ENCODE measurements at regions not wholly inside any gene's neighbourhood (a gene's known extent, or its start where the extent isn't known, plus 50 kb on each side); places are given as distances from the start of the nearest gene placed in this dataset.

DNA sequence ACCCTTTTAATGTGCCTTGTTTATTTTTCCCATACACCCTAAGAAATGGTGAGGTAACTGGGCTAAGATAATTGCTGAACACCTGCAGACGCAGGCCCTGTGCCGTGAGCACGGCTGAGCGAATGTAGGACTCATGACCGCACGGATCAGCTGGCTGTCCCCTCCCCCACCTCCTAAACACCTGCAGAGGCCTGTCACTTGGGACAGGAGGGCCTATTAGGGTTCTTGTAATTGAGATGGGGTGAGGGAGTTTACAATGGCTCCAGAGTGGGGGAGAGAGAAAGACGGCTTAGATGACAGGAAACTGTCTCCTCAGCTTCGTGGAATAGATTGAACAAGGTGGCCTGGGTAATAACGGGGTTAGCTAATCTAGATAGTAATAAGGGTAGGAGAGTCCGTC, 291.7 kb upstream of the HABP2 start:
- TF ChIP-seq USF2 (IDR thresholded peaks at IDR 0.05; ENCODE audit: borderline replicate concordance, low read depth, low read length) (no peak), RCOR1 (IDR thresholded peaks at IDR 0.05; ENCODE audit: low read length) (no peak), RAD21 (IDR thresholded peaks at IDR 0.05; ENCODE audit: low read length) (no peak), TCF12 (IDR thresholded peaks at IDR 0.05) (no peak), GATA2 (CRISPR knock-in tag; IDR thresholded peaks at IDR 0.05) (no peak), JUND (IDR thresholded peaks at IDR 0.05) (no peak), CHD2 (IDR thresholded peaks at IDR 0.05; ENCODE audit: low read length, partially characterized antibody) (no peak), SIN3A (IDR thresholded peaks at IDR 0.05; ENCODE audit: borderline replicate concordance, low read depth, low read length) (no peak), RFX5 (IDR thresholded peaks at IDR 0.05; ENCODE audit: low read length) (no peak), GABPA (IDR thresholded peaks at IDR 0.05; ENCODE audit: low read depth) (no peak), EZH2phosphoT487 (IDR thresholded peaks at IDR 0.05; ENCODE audit: borderline replicate concordance, low read depth) (no peak)
- TF ChIP-seq, protein P1, sequence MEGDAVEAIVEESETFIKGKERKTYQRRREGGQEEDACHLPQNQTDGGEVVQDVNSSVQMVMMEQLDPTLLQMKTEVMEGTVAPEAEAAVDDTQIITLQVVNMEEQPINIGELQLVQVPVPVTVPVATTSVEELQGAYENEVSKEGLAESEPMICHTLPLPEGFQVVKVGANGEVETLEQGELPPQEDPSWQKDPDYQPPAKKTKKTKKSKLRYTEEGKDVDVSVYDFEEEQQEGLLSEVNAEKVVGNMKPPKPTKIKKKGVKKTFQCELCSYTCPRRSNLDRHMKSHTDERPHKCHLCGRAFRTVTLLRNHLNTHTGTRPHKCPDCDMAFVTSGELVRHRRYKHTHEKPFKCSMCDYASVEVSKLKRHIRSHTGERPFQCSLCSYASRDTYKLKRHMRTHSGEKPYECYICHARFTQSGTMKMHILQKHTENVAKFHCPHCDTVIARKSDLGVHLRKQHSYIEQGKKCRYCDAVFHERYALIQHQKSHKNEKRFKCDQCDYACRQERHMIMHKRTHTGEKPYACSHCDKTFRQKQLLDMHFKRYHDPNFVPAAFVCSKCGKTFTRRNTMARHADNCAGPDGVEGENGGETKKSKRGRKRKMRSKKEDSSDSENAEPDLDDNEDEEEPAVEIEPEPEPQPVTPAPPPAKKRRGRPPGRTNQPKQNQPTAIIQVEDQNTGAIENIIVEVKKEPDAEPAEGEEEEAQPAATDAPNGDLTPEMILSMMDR (IDR thresholded peaks at IDR 0.05): no peak
- TF ChIP-seq, protein P2, sequence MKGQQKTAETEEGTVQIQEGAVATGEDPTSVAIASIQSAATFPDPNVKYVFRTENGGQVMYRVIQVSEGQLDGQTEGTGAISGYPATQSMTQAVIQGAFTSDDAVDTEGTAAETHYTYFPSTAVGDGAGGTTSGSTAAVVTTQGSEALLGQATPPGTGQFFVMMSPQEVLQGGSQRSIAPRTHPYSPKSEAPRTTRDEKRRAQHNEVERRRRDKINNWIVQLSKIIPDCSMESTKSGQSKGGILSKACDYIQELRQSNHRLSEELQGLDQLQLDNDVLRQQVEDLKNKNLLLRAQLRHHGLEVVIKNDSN (IDR thresholded peaks at IDR 0.05; ENCODE audit: borderline replicate concordance, low read depth): no peak
- TF ChIP-seq, protein P3, sequence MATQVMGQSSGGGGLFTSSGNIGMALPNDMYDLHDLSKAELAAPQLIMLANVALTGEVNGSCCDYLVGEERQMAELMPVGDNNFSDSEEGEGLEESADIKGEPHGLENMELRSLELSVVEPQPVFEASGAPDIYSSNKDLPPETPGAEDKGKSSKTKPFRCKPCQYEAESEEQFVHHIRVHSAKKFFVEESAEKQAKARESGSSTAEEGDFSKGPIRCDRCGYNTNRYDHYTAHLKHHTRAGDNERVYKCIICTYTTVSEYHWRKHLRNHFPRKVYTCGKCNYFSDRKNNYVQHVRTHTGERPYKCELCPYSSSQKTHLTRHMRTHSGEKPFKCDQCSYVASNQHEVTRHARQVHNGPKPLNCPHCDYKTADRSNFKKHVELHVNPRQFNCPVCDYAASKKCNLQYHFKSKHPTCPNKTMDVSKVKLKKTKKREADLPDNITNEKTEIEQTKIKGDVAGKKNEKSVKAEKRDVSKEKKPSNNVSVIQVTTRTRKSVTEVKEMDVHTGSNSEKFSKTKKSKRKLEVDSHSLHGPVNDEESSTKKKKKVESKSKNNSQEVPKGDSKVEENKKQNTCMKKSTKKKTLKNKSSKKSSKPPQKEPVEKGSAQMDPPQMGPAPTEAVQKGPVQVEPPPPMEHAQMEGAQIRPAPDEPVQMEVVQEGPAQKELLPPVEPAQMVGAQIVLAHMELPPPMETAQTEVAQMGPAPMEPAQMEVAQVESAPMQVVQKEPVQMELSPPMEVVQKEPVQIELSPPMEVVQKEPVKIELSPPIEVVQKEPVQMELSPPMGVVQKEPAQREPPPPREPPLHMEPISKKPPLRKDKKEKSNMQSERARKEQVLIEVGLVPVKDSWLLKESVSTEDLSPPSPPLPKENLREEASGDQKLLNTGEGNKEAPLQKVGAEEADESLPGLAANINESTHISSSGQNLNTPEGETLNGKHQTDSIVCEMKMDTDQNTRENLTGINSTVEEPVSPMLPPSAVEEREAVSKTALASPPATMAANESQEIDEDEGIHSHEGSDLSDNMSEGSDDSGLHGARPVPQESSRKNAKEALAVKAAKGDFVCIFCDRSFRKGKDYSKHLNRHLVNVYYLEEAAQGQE (IDR thresholded peaks at IDR 0.05; ENCODE audit: low read depth, low read length): no peak
